ENCODE measurements at regions not wholly inside any gene's neighbourhood (a gene's known extent, or its start where the extent isn't known, plus 50 kb on each side); places are given as distances from the start of the nearest gene placed in this dataset.

GRCh38 chr1:184825571-184825970, 70.9 kb upstream of the EDEM3 start:
- TF ChIP-seq CTCF (conservative IDR thresholded peaks at IDR 0.05; ENCODE audit: low read depth in 2 of 2) (no peak), EZH2 (IDR thresholded peaks at IDR 0.05; ENCODE audit: low read depth, unreplicated experiment) (no peak), ZNF114 (CRISPR knock-in tag; IDR thresholded peaks at IDR 0.05) (no peak), REST (IDR thresholded peaks at IDR 0.05; ENCODE audit: unreplicated experiment) (no peak), POLR2AphosphoS5 (IDR thresholded peaks at IDR 0.05; ENCODE audit: low read depth) (no peak), CREB1 (CRISPR knock-in tag; IDR thresholded peaks at IDR 0.05; ENCODE audit: low read depth) (no peak), NANOG (IDR thresholded peaks at IDR 0.05; ENCODE audit: borderline replicate concordance) (no peak), EZH2phosphoT487 (IDR thresholded peaks at IDR 0.05; ENCODE audit: unreplicated experiment) (no peak), JUNB (IDR thresholded peaks at IDR 0.05; ENCODE audit: unreplicated experiment) (no peak), ETS1 (IDR thresholded peaks at IDR 0.05) (no peak), ZNF331 (CRISPR knock-in tag; IDR thresholded peaks at IDR 0.05; ENCODE audit: low read depth) (no peak)
